Fibroblast of lung (primary cell): ENCODE measurements at regions not wholly inside any gene's neighbourhood (a gene's known extent, or its start where the extent isn't known, plus 50 kb on each side); places are given as distances from the start of the nearest gene placed in this dataset.

Source experiments
- DNase-seq, 2 donors: peaks; one replicate each; pipeline versions ENCODE4 v3.0.0 to v3.0.0-alpha.2; 2010; ENCODE audit warnings: low read depth in 2 of 2
- H2AFZ ChIP-seq: 2 replicates; pipeline ENCODE4 v1.5.1; 2012; ENCODE audit warnings: low read length, control low read depth, inconsistent platforms
- H3K27ac ChIP-seq: 2 replicates; pipeline ENCODE4 v1.5.1; 2011; ENCODE audit warnings: low read length, control low read depth; ENCODE audit not compliant: insufficient read depth
- H3K27me3 ChIP-seq: 2 replicates; pipeline ENCODE4 v1.5.1; 2011; ENCODE audit warnings: mild to moderate bottlenecking, low read length; ENCODE audit not compliant: control insufficient read depth, insufficient read depth
- H3K36me3 ChIP-seq: 2 replicates; pipeline ENCODE4 v1.5.1; 2011; ENCODE audit warnings: low read length; ENCODE audit not compliant: control insufficient read depth, insufficient read depth
- H3K4me1 ChIP-seq: 2 replicates; pipeline ENCODE4 v1.5.1; 2011; ENCODE audit warnings: low read length; ENCODE audit not compliant: control insufficient read depth, insufficient read depth; ENCODE audit errors: extremely low read depth
- H3K4me2 ChIP-seq: 2 replicates; pipeline ENCODE4 v1.5.1; 2011; ENCODE audit warnings: low read length, control low read depth; ENCODE audit not compliant: insufficient read depth; ENCODE audit errors: extremely low read depth
- H3K4me3 ChIP-seq, 4 experiments: fragments of 200-600 bp in 1 of 4; sonication (generic) in 1 of 4; replicated peaks in 1 of 4; 2 replicates each; pipeline ENCODE4 v1.5.1; 2011 to 2016; ENCODE audit warnings: low read length in 4 of 4, low read depth in 3 of 4, mild to moderate bottlenecking in 3 of 4, control low read depth in 2 of 4, inconsistent platforms in 1 of 4, mixed read lengths in 1 of 4; ENCODE audit not compliant: insufficient read depth in 1 of 4; ENCODE audit errors: control extremely low read depth in 1 of 4
- H3K79me2 ChIP-seq: 2 replicates; pipeline ENCODE4 v1.5.1; 2012; ENCODE audit warnings: mild to moderate bottlenecking, low read length, inconsistent platforms; ENCODE audit not compliant: control insufficient read depth, insufficient read depth
- H3K9ac ChIP-seq: 2 replicates; pipeline ENCODE4 v1.5.1; 2011; ENCODE audit warnings: mild to moderate bottlenecking, low read length, control low read depth; ENCODE audit not compliant: insufficient read depth
- H3K9me3 ChIP-seq: 2 replicates; pipeline ENCODE4 v1.5.1; 2012; ENCODE audit warnings: low read depth, low read length; ENCODE audit not compliant: control insufficient read depth, insufficient read depth
- H4K20me1 ChIP-seq: 2 replicates; pipeline ENCODE4 v1.5.1; 2011; ENCODE audit warnings: low read length; ENCODE audit not compliant: control insufficient read depth, insufficient read depth; ENCODE audit errors: extremely low read depth
- EZH2 ChIP-seq: IDR thresholded peaks from 2 replicates; pipeline ENCODE4 v1.5.1; 2012; ENCODE audit warnings: low read length, control low read depth, mild to moderate bottlenecking; ENCODE audit errors: missing control alignments
- TF ChIP-seq, protein P1 (sequence below), 2 donors: IDR thresholded peaks in 1 of 2; conservative IDR thresholded peaks in 1 of 2; 1 replicate in 1 of 2; 2 replicates in 1 of 2; pipeline ENCODE4 v1.5.1; 2011 to 2012; ENCODE audit warnings: low read length in 2 of 2, control low read depth in 1 of 2, inconsistent platforms in 1 of 2, low read depth in 1 of 2, mild to moderate bottlenecking in 1 of 2

GRCh38 chr11:39120890-39121289 lies 2338.6 kb downstream of the LRRC4C start:
- H3K4me1 ChIP-seq, result no peaks in the 10 kb centered on the region
- no peak overlapping the region for H2AFZ ChIP-seq
- H3K4me3 ChIP-seq, result no peak overlapping the region
- no peak for DNase-seq
- H4K20me1 ChIP-seq, result no peaks in the 10 kb centered on the region
- H3K27me3 ChIP-seq, result no peaks in the 10 kb centered on the region
- TF ChIP-seq, protein P1, sequence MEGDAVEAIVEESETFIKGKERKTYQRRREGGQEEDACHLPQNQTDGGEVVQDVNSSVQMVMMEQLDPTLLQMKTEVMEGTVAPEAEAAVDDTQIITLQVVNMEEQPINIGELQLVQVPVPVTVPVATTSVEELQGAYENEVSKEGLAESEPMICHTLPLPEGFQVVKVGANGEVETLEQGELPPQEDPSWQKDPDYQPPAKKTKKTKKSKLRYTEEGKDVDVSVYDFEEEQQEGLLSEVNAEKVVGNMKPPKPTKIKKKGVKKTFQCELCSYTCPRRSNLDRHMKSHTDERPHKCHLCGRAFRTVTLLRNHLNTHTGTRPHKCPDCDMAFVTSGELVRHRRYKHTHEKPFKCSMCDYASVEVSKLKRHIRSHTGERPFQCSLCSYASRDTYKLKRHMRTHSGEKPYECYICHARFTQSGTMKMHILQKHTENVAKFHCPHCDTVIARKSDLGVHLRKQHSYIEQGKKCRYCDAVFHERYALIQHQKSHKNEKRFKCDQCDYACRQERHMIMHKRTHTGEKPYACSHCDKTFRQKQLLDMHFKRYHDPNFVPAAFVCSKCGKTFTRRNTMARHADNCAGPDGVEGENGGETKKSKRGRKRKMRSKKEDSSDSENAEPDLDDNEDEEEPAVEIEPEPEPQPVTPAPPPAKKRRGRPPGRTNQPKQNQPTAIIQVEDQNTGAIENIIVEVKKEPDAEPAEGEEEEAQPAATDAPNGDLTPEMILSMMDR (conservative IDR thresholded peaks at IDR 0.05 in 1 of 2, IDR thresholded peaks at IDR 0.05 in 1 of 2; ENCODE audit: low read depth in 1 of 2, low read length in 2 of 2), result no peak
- no peak for TF ChIP-seq EZH2
- H3K36me3 ChIP-seq, result no peaks in the 10 kb centered on the region
- H3K27ac ChIP-seq, result no peak overlapping the region
- H3K9ac ChIP-seq, result no peak overlapping the region
- no peaks in the 10 kb centered on the region for H3K9me3 ChIP-seq
- no peak overlapping the region for H3K4me2 ChIP-seq
- H3K79me2 ChIP-seq, result no peaks in the 10 kb centered on the region

DNA sequence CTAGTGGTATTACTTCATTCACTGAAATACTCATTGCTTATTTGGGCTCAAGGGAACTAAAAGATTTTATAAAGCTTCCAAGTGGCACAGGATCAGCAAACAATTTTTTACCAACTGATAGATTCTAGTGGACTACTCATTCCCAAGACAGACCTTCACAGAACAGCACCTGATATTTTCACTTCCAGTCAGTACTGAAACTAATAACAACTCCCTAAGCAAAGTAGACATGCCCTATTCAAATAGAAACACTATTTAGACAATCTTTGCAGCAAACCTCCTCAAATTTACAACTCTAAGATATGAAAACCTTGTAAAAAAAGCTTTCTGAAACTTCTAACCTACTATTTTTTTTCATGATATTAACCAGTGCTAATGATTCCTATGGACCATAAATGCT lies 2345.8 kb downstream of the LRRC4C start:
- H3K9me3 ChIP-seq, result no peaks in the 10 kb centered on the region

GRCh38 chr11:39102236-39102635 lies 2357.2 kb downstream of the LRRC4C start:
- no peaks in the 10 kb centered on the region for H3K9me3 ChIP-seq

More for the DNA sequence above, 2345.8 kb downstream of the LRRC4C start:
- H4K20me1 ChIP-seq, result no peaks in the 10 kb centered on the region
- no peak overlapping the region for H2AFZ ChIP-seq
- no peak overlapping the region for H3K9ac ChIP-seq
- no peak for DNase-seq
- no peak overlapping the region for H3K27ac ChIP-seq
- H3K36me3 ChIP-seq, result no peaks in the 10 kb centered on the region
- no peak overlapping the region for H3K4me3 ChIP-seq
- TF ChIP-seq, protein P1 (conservative IDR thresholded peaks at IDR 0.05 in 1 of 2, IDR thresholded peaks at IDR 0.05 in 1 of 2; ENCODE audit: low read depth in 1 of 2, low read length in 2 of 2), result no peak
- TF ChIP-seq EZH2, result no peak
- H3K4me2 ChIP-seq, result no peak overlapping the region
- H3K4me1 ChIP-seq, result no peaks in the 10 kb centered on the region
- H3K27me3 ChIP-seq, result no peaks in the 10 kb centered on the region
- H3K79me2 ChIP-seq, result no peaks in the 10 kb centered on the region

More at GRCh38 chr11:39102236-39102635, 2357.2 kb downstream of the LRRC4C start:
- H3K27ac ChIP-seq, result no peak overlapping the region
- H3K36me3 ChIP-seq, result no peaks in the 10 kb centered on the region
- H3K9ac ChIP-seq, result no peak overlapping the region
- no peaks in the 10 kb centered on the region for H4K20me1 ChIP-seq
- H3K4me3 ChIP-seq, result no peak overlapping the region
- H3K79me2 ChIP-seq, result no peaks in the 10 kb centered on the region
- no peak overlapping the region for H3K4me2 ChIP-seq
- H3K27me3 ChIP-seq, result no peaks in the 10 kb centered on the region
- no peak for DNase-seq
- no peaks in the 10 kb centered on the region for H3K4me1 ChIP-seq
- no peak overlapping the region for H2AFZ ChIP-seq
- no peak for TF ChIP-seq EZH2
- TF ChIP-seq, protein P1 (conservative IDR thresholded peaks at IDR 0.05 in 1 of 2, IDR thresholded peaks at IDR 0.05 in 1 of 2; ENCODE audit: low read depth in 1 of 2, low read length in 2 of 2), result no peak
